Keratinocyte (primary cell): ENCODE measurements at regions not wholly inside any gene's neighbourhood (a gene's known extent, or its start where the extent isn't known, plus 50 kb on each side); places are given as distances from the start of the nearest gene placed in this dataset.

Experiments
- DNase-seq: peaks from one replicate; pipeline ENCODE4 v3.0.0-alpha.2; 2011; ENCODE audit warnings: low read depth, missing footprints, low spot score
- FAIRE-seq: peaks from 2 replicates; lab custom pipeline; 2011; peaks lifted over from hg19 to GRCh38; lab: Jason Lieb, UNC
- H2AFZ ChIP-seq: 2 replicates; pipeline ENCODE4 v1.6.0; 2012; ENCODE audit warnings: low read length, control low read depth, inconsistent platforms; ENCODE audit not compliant: control insufficient read depth
- H3K27ac ChIP-seq: 2 replicates; pipeline ENCODE4 v1.5.1; 2011; ENCODE audit warnings: low read length; ENCODE audit not compliant: control insufficient read depth, insufficient read depth
- H3K27me3 ChIP-seq: 3 replicates; pipeline ENCODE4 v1.6.0; 2011; ENCODE audit warnings: low read length; ENCODE audit not compliant: control insufficient read depth, insufficient read depth; ENCODE audit errors: extremely low read depth
- H3K36me3 ChIP-seq, 2 experiments: 2 replicates in 1 of 2; 3 replicates in 1 of 2; pipeline ENCODE4 v1.5.1; 2011; ENCODE audit warnings: low read length in 2 of 2, mild to moderate bottlenecking in 1 of 2; ENCODE audit not compliant: control insufficient read depth in 2 of 2, insufficient read depth in 2 of 2; ENCODE audit errors: extremely low read depth in 1 of 2
- H3K4me1 ChIP-seq: 3 replicates; pipeline ENCODE4 v1.5.1; 2011; ENCODE audit warnings: low read length; ENCODE audit not compliant: control insufficient read depth, insufficient read depth; ENCODE audit errors: extremely low read depth
- H3K4me2 ChIP-seq: 3 replicates; pipeline ENCODE4 v1.6.0; 2011; ENCODE audit warnings: low read depth, low read length; ENCODE audit not compliant: control insufficient read depth, insufficient read depth; ENCODE audit errors: extremely low read depth
- H3K4me3 ChIP-seq, 3 experiments: fragments of 200-600 bp in 1 of 3; sonication (generic) in 1 of 3; 2 replicates in 2 of 3; 3 replicates in 1 of 3; pipeline ENCODE4 v1.5.1; 2011 to 2016; ENCODE audit warnings: low read length in 3 of 3, mild to moderate bottlenecking in 3 of 3, control low read depth in 2 of 3, inconsistent platforms in 1 of 3, low read depth in 1 of 3, mixed read lengths in 1 of 3, mixed run types in 1 of 3, moderate library complexity in 1 of 3; ENCODE audit not compliant: control insufficient read depth in 2 of 3, insufficient read depth in 2 of 3; ENCODE audit errors: extremely low read depth in 1 of 3
- H3K79me2 ChIP-seq: 2 replicates; pipeline ENCODE4 v1.6.0; 2012; ENCODE audit warnings: low read length; ENCODE audit not compliant: control insufficient read depth, insufficient read depth
- H3K9ac ChIP-seq: 3 replicates; pipeline ENCODE4 v1.6.0; 2011; ENCODE audit warnings: low read length; ENCODE audit not compliant: control insufficient read depth, insufficient read depth; ENCODE audit errors: extremely low read depth
- H3K9me1 ChIP-seq: 3 replicates; pipeline ENCODE4 v1.6.0; 2011; ENCODE audit warnings: low read length; ENCODE audit not compliant: control insufficient read depth, insufficient read depth; ENCODE audit errors: extremely low read depth
- H3K9me3 ChIP-seq: 2 replicates; pipeline ENCODE4 v1.5.1; 2012; ENCODE audit warnings: low read depth, low read length; ENCODE audit not compliant: control insufficient read depth
- H4K20me1 ChIP-seq: 3 replicates; pipeline ENCODE4 v1.6.0; 2011; ENCODE audit warnings: low read length; ENCODE audit not compliant: control insufficient read depth, insufficient read depth; ENCODE audit errors: extremely low read depth
- CTCF ChIP-seq, 3 experiments: IDR thresholded peaks in 1 of 3; conservative IDR thresholded peaks in 1 of 3; optimal IDR thresholded peaks in 1 of 3; 2 replicates in 2 of 3; 3 replicates in 1 of 3; pipeline versions ENCODE3 to v1.5.1; 2011; ENCODE audit warnings: low read length in 3 of 3, mild to moderate bottlenecking in 3 of 3, moderate library complexity in 2 of 3, control low read depth in 1 of 3, inconsistent platforms in 1 of 3; ENCODE audit not compliant: insufficient read depth in 2 of 3; ENCODE audit errors: extremely low read depth in 1 of 3
- EZH2 ChIP-seq: IDR thresholded peaks from one replicate; pipeline ENCODE4 v1.6.1; 2012; ENCODE audit warnings: inconsistent platforms, mild to moderate bottlenecking, low read length, moderate library complexity
- dilution Hi-C: fragments of 300-500 bp; cut with MboI; formaldehyde crosslinking; loops from one replicate; pipeline ENCODE4 v1.7.0; 2020; ENCODE audit warnings: low sequenced_read_pairs; ENCODE audit not compliant: extremely low pct_ligation_motif_present

DNA sequence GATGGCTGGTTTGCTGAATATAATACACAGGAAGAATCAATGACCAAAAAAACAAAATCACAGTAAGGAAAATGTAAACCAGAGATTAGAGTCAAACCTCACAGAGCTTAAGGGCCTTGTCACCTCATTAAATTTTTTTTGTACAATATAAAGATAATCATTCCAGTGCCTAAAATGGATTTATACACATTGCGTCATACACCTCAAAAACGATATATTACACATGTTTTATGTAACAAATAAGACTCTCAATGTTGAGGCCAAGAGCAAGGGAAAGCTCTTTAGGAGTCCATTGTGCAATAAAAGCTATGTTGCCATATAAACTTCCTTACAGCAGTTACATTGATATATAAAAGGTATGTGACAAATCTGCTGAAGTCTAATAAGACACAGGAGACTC lies 856.7 kb upstream of the SLITRK1 start:
- no peak overlapping the region for H3K4me2 ChIP-seq
- no peaks in the 10 kb centered on the region for H3K36me3 ChIP-seq
- DNase-seq, result no peak
- no peak overlapping the region for H3K27ac ChIP-seq
- no peak overlapping the region for H3K9ac ChIP-seq
- no peak overlapping the region for H3K4me3 ChIP-seq
- no peaks in the 10 kb centered on the region for H3K27me3 ChIP-seq
- no peaks in the 10 kb centered on the region for H3K79me2 ChIP-seq
- H4K20me1 ChIP-seq, result no peaks in the 10 kb centered on the region
- H3K9me1 ChIP-seq, result no peaks in the 10 kb centered on the region
- H3K4me1 ChIP-seq, result no peaks in the 10 kb centered on the region
- no peak for TF ChIP-seq CTCF (optimal IDR thresholded peaks at IDR 0.05 in 1 of 3, IDR thresholded peaks at IDR 0.05 in 1 of 3, conservative IDR thresholded peaks at IDR 0.05 in 1 of 3; ENCODE audit: extremely low read depth in 1 of 3, insufficient read depth in 2 of 3, low read length in 3 of 3)
- TF ChIP-seq EZH2, result no peak
- no peaks in the 10 kb centered on the region for H3K9me3 ChIP-seq
- dilution Hi-C loops, result no loop called here
- FAIRE-seq, result no peak
- no peak overlapping the region for H2AFZ ChIP-seq

DNA sequence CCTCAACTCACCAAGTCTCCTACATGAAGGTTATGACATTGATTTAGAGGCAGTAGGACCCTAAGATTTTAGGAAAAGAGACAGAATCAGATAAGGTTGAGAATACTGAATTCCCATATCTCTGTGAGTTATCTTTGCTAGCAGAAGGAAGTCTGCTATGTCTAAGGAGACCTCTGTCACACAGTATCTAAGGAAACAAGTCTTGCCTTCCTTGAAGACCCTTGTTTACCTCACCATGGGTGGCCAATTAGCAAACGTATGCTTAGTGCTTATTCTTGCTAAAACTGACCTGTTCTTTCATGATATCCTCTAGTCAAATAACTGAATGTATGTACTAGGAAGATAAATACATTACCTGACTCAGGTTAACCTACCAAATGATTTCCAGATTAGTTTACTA lies 855.4 kb upstream of the SLITRK1 start:
- DNase-seq (no peak), FAIRE-seq (no peak)
- Histone ChIP-seq H3K4me2 (no peak overlapping the region), H3K9me3 (no peaks in the 10 kb centered on the region), H3K4me1 (no peaks in the 10 kb centered on the region), H3K9ac (no peak overlapping the region), H2AFZ (no peak overlapping the region), H3K36me3 (no peaks in the 10 kb centered on the region), H3K27ac (no peak overlapping the region), H3K27me3 (no peaks in the 10 kb centered on the region), H4K20me1 (no peaks in the 10 kb centered on the region), H3K9me1 (no peaks in the 10 kb centered on the region), H3K4me3 (no peak overlapping the region), H3K79me2 (no peaks in the 10 kb centered on the region)
- dilution Hi-C loops, result no loop called here
- TF ChIP-seq EZH2, result no peak
- TF ChIP-seq CTCF (optimal IDR thresholded peaks at IDR 0.05 in 1 of 3, IDR thresholded peaks at IDR 0.05 in 1 of 3, conservative IDR thresholded peaks at IDR 0.05 in 1 of 3; ENCODE audit: extremely low read depth in 1 of 3, insufficient read depth in 2 of 3, low read length in 3 of 3), result no peak
